Chondrocyte (in vitro differentiated cells): ENCODE measurements at regions not wholly inside any gene's neighbourhood (a gene's known extent, or its start where the extent isn't known, plus 50 kb on each side); places are given as distances from the start of the nearest gene placed in this dataset.

Experiments used
- DNase-seq: peaks from one replicate; pipeline ENCODE4 v3.0.0; 2021; ENCODE audit warnings: mixed read lengths, low spot score
- H3K27ac Mint-ChIP-seq: one replicate; pipeline ENCODE4 v1.8.0; 2021; ENCODE audit warnings: mild to moderate bottlenecking, moderate library complexity, mixed read lengths; ENCODE audit not compliant: unreplicated experiment
- H3K27me3 Mint-ChIP-seq: 2 replicates; pipeline ENCODE4 v1.8.0; 2021; ENCODE audit warnings: low read depth, mixed read lengths
- H3K36me3 Mint-ChIP-seq: 2 replicates; pipeline ENCODE4 v1.8.0; 2021; ENCODE audit warnings: low read depth, mixed read lengths
- H3K4me1 Mint-ChIP-seq: 2 replicates; pipeline ENCODE4 v1.8.0; 2021; ENCODE audit warnings: low read depth, mild to moderate bottlenecking, mixed read lengths
- H3K4me3 Mint-ChIP-seq: one replicate; pipeline ENCODE4 v1.8.0; 2021; ENCODE audit warnings: mild to moderate bottlenecking, moderate library complexity, mixed read lengths; ENCODE audit not compliant: unreplicated experiment
- H3K9me3 Mint-ChIP-seq: 2 replicates; pipeline ENCODE4 v1.8.0; 2021; ENCODE audit warnings: low read depth, mixed read lengths
- CTCF ChIP-seq: fragments of 200-600 bp; sonication (generic); IDR thresholded peaks from 2 replicates; pipeline ENCODE4 v1.5.0; 2021; ENCODE audit warnings: antibody characterized with exemption, mild to moderate bottlenecking, moderate library complexity

- no peak for DNase-seq
- no peaks in the 10 kb centered on the region for H3K4me1 Mint-ChIP-seq
- no peaks in the 10 kb centered on the region for H3K9me3 Mint-ChIP-seq
- H3K27ac Mint-ChIP-seq: no peak overlapping the region
- no peak overlapping the region for H3K4me3 Mint-ChIP-seq
- no peaks in the 10 kb centered on the region for H3K36me3 Mint-ChIP-seq
- no peak for TF ChIP-seq CTCF
- H3K27me3 Mint-ChIP-seq: peaks cover 17% of the 10 kb centered on the region
Observed at GRCh38 chr6:170473301-170473717, 79.8 kb downstream of the PSMB1 start.

GRCh38 chr6:170471491-170471890, 81.6 kb downstream of the PSMB1 start:
- no peak overlapping the region for H3K27ac Mint-ChIP-seq
- peaks cover 17% of the 10 kb centered on the region for H3K27me3 Mint-ChIP-seq
- TF ChIP-seq CTCF: no peak
- no peaks in the 10 kb centered on the region for H3K36me3 Mint-ChIP-seq
- H3K9me3 Mint-ChIP-seq: no peaks in the 10 kb centered on the region
- no peak overlapping the region for H3K4me3 Mint-ChIP-seq
- no peaks in the 10 kb centered on the region for H3K4me1 Mint-ChIP-seq
- no peak for DNase-seq

GRCh38 chr6:170470734-170471133, 82.4 kb downstream of the PSMB1 start:
- no peak overlapping the region for H3K27ac Mint-ChIP-seq
- H3K27me3 Mint-ChIP-seq: peaks cover 17% of the 10 kb centered on the region
- peaks cover 1% of the 10 kb centered on the region for H3K9me3 Mint-ChIP-seq
- no peak overlapping the region for H3K4me3 Mint-ChIP-seq
- no peaks in the 10 kb centered on the region for H3K36me3 Mint-ChIP-seq
- no peak for DNase-seq
- TF ChIP-seq CTCF: no peak
- no peaks in the 10 kb centered on the region for H3K4me1 Mint-ChIP-seq

- no peak for DNase-seq
- peaks cover 10% of the 10 kb centered on the region for H3K4me1 Mint-ChIP-seq
- H3K9me3 Mint-ChIP-seq: peaks cover 2% of the 10 kb centered on the region
- TF ChIP-seq CTCF: no peak
- H3K27me3 Mint-ChIP-seq: peaks cover 1% of the 10 kb centered on the region
- no peak overlapping the region for H3K27ac Mint-ChIP-seq
- no peaks in the 10 kb centered on the region for H3K36me3 Mint-ChIP-seq
- no peak overlapping the region for H3K4me3 Mint-ChIP-seq
Observed at GRCh38 chr6:170464524-170464979, 88.6 kb downstream of the PSMB1 start.

GRCh38 chr6:170464080-170464479, 89.0 kb downstream of the PSMB1 start:
- H3K27ac Mint-ChIP-seq: no peak overlapping the region

More at GRCh38 chr6:170464080-170464479, 89.0 kb downstream of the PSMB1 start:
- Mint-ChIP-seq H3K4me1 (peaks cover 12% of the 10 kb centered on the region), H3K9me3 (peaks cover 2% of the 10 kb centered on the region), H3K36me3 (no peaks in the 10 kb centered on the region), H3K27me3 (peaks cover 3% of the 10 kb centered on the region), H3K4me3 (no peak overlapping the region)
- DNase-seq: no peak
- no peak for TF ChIP-seq CTCF
